Esophagus squamous epithelium (tissue), 4 donors: ENCODE measurements at regions not wholly inside any gene's neighbourhood (a gene's known extent, or its start where the extent isn't known, plus 50 kb on each side); places are given as distances from the start of the nearest gene placed in this dataset.

Experiments used
- POLR2A ChIP-seq, 4 donors: fragments of 450-650 bp; IDR thresholded peaks; one replicate each; pipeline ENCODE4 v1.6.1; 2017; ENCODE audit warnings: antibody characterized with exemption in 4 of 4, mild to moderate bottlenecking in 4 of 4, moderate library complexity in 3 of 4
- TF ChIP-seq, protein P1 (sequence below), 6 experiments: fragments of 450-650 bp in 4 of 6; fragments of 200-600 bp in 2 of 6; sonication (generic) in 2 of 6; IDR thresholded peaks; one replicate each; pipeline ENCODE4 v1.5.1; 2016 to 2019; ENCODE audit warnings: antibody characterized with exemption in 6 of 6, mild to moderate bottlenecking in 4 of 6, moderate library complexity in 4 of 6

DNA sequence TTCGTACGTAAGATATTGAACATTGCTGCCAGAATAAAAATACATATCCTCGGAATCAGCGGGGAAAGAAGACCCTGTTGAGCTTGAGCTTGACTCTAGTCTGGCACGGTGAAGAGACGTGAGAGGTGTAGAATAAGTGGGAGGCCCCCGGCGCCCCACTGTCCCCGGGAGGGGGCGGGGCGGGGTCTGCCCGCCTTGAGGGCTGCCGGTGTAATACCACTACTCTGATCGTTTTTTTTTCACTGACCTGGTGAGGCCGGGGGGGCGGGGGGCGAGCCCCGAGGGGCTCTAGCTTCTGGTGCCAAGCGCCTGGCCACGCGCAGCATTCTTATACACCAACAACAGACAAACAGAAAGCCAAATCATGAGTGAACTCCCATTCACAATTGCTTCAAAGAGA is 324.0 kb upstream of the REG3G start:
- TF ChIP-seq, protein P1, sequence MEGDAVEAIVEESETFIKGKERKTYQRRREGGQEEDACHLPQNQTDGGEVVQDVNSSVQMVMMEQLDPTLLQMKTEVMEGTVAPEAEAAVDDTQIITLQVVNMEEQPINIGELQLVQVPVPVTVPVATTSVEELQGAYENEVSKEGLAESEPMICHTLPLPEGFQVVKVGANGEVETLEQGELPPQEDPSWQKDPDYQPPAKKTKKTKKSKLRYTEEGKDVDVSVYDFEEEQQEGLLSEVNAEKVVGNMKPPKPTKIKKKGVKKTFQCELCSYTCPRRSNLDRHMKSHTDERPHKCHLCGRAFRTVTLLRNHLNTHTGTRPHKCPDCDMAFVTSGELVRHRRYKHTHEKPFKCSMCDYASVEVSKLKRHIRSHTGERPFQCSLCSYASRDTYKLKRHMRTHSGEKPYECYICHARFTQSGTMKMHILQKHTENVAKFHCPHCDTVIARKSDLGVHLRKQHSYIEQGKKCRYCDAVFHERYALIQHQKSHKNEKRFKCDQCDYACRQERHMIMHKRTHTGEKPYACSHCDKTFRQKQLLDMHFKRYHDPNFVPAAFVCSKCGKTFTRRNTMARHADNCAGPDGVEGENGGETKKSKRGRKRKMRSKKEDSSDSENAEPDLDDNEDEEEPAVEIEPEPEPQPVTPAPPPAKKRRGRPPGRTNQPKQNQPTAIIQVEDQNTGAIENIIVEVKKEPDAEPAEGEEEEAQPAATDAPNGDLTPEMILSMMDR (IDR thresholded peaks at IDR 0.05): no peak
- TF ChIP-seq POLR2A (IDR thresholded peaks at IDR 0.05): no peak
